ENCODE measurements at regions not wholly inside any gene's neighbourhood (a gene's known extent, or its start where the extent isn't known, plus 50 kb on each side); places are given as distances from the start of the nearest gene placed in this dataset.

GRCh38 chr11:119580751-119581150 is 148.2 kb downstream of the NECTIN1 start:
- ATAC-seq (ENCODE audit: low read depth): no peak
- Histone ChIP-seq H3K27me3 (ENCODE audit: insufficient read depth, poor library complexity, severe bottlenecking) (no peaks in the 10 kb centered on the region), H3K36me3 (ENCODE audit: low read depth) (no peaks in the 10 kb centered on the region), H3K4me3 (ENCODE audit: severe bottlenecking) (no peak overlapping the region), H3K9me3 (ENCODE audit: severe bottlenecking) (no peaks in the 10 kb centered on the region), H3K4me1 (ENCODE audit: insufficient read depth, poor library complexity, severe bottlenecking) (no peaks in the 10 kb centered on the region), H3K27ac (ENCODE audit: poor library complexity, severe bottlenecking) (no peak overlapping the region)
- TF ChIP-seq CTCF (IDR thresholded peaks at IDR 0.05; ENCODE audit: poor library complexity, severe bottlenecking): no peak
- no peak for DNase-seq (ENCODE audit: low spot score)

- no peak for TF ChIP-seq CTCF (IDR thresholded peaks at IDR 0.05; ENCODE audit: poor library complexity, severe bottlenecking)
- DNase-seq (ENCODE audit: low spot score): no peak
- Histone ChIP-seq H3K4me1 (ENCODE audit: insufficient read depth, poor library complexity, severe bottlenecking) (no peaks in the 10 kb centered on the region), H3K36me3 (ENCODE audit: low read depth) (no peaks in the 10 kb centered on the region), H3K27ac (ENCODE audit: poor library complexity, severe bottlenecking) (no peak overlapping the region), H3K27me3 (ENCODE audit: insufficient read depth, poor library complexity, severe bottlenecking) (no peaks in the 10 kb centered on the region), H3K4me3 (ENCODE audit: severe bottlenecking) (no peak overlapping the region), H3K9me3 (ENCODE audit: severe bottlenecking) (no peaks in the 10 kb centered on the region)
- ATAC-seq (ENCODE audit: low read depth): no peak
Observed at GRCh38 chr11:119580081-119580480, 148.9 kb downstream of the NECTIN1 start.

- no peaks in the 10 kb centered on the region for H3K36me3 ChIP-seq (ENCODE audit: low read depth)
- H3K4me3 ChIP-seq (ENCODE audit: severe bottlenecking): no peak overlapping the region
- no peaks in the 10 kb centered on the region for H3K27me3 ChIP-seq (ENCODE audit: insufficient read depth, poor library complexity, severe bottlenecking)
- no peak for TF ChIP-seq CTCF (IDR thresholded peaks at IDR 0.05; ENCODE audit: poor library complexity, severe bottlenecking)
- H3K4me1 ChIP-seq (ENCODE audit: insufficient read depth, poor library complexity, severe bottlenecking): no peaks in the 10 kb centered on the region
- H3K27ac ChIP-seq (ENCODE audit: poor library complexity, severe bottlenecking): no peak overlapping the region
- DNase-seq (ENCODE audit: low spot score) (no peak), ATAC-seq (ENCODE audit: low read depth) (no peak)
- H3K9me3 ChIP-seq (ENCODE audit: severe bottlenecking): no peaks in the 10 kb centered on the region
Observed at GRCh38 chr11:119578521-119579191, 150.3 kb downstream of the NECTIN1 start.

GRCh38 chr11:119573858-119574257 is 150.9 kb upstream of the THY1 start:
- Histone ChIP-seq H3K9me3 (ENCODE audit: severe bottlenecking) (no peaks in the 10 kb centered on the region), H3K4me1 (ENCODE audit: insufficient read depth, poor library complexity, severe bottlenecking) (no peaks in the 10 kb centered on the region), H3K27me3 (ENCODE audit: insufficient read depth, poor library complexity, severe bottlenecking) (no peaks in the 10 kb centered on the region), H3K27ac (ENCODE audit: poor library complexity, severe bottlenecking) (no peak overlapping the region), H3K4me3 (ENCODE audit: severe bottlenecking) (no peak overlapping the region), H3K36me3 (ENCODE audit: low read depth) (no peaks in the 10 kb centered on the region)
- ATAC-seq (ENCODE audit: low read depth) (no peak), DNase-seq (ENCODE audit: low spot score) (no peak)
- TF ChIP-seq CTCF (IDR thresholded peaks at IDR 0.05; ENCODE audit: poor library complexity, severe bottlenecking): no peak
